NCI-H82 (cell line): ENCODE measurements at regions not wholly inside any gene's neighbourhood (a gene's known extent, or its start where the extent isn't known, plus 50 kb on each side); places are given as distances from the start of the nearest gene placed in this dataset.
A peak's percentile ranks its signal among the peaks of the same experiment; 100 is the strongest.
"Not testable (repeated sequence)": the region's sequence is repeated elsewhere in the genome, so short reads cannot be mapped to it uniquely, and the experiment has no call there.

Experiments used
- DNase-seq: peaks from one replicate; lab custom pipeline; 2025; lab: John Stamatoyannopoulos, UW

DNA sequence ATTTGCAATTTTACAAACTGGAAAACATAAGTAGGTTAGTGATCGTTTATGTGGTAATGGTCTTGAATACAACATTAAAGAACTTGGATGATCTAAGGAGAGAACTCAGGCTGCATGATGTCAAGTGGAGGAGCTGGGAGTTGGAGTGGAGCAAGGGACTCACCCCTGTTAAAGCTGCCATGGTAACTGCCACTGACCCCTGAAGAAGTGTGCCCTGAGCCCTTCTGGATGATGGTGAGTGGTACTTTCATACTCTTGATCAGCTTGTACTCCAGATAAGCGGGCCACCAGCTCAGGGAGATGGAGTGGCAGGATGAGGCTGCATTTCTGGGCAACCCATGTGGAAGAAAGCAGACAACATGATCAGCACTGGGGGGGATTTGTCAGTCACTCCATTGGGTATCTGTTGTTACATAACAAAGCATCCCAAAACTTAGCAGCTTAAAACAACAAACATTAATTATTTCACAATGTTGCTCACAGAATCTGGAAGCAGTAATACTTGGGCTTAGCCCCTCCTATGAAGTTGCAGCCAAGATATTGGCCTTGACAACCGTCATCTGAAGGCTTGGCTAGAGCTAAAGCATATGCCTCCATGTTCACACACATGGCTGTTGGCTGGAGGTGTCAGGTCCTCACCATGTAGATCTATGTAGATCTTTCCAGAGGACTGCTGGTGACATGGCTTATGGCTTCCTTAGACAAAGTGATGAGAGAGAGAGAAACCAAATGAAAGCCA is 213.8 kb downstream of the DUSP10 start:
- no peak for DNase-seq

DNA sequence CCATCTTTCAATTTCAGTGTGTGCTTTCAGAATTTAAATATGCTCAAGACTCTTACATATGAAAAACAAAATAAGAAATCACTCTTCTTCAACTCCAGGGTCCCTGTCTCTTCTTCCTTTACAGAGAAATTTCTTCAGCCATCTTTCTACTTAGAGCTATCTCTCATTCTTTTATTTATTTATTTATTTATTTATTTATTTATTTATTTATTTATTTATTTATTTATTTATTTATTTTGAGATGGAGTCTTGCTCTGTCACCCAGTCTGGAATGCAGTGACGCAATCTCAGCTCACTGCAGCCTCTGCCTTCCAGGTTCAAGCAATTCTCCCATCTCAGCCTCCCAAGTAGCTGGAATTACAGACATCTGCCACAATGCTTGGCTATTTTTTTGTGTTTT is 211.7 kb downstream of the DUSP10 start:
- not testable (repeated sequence) for DNase-seq

DNA sequence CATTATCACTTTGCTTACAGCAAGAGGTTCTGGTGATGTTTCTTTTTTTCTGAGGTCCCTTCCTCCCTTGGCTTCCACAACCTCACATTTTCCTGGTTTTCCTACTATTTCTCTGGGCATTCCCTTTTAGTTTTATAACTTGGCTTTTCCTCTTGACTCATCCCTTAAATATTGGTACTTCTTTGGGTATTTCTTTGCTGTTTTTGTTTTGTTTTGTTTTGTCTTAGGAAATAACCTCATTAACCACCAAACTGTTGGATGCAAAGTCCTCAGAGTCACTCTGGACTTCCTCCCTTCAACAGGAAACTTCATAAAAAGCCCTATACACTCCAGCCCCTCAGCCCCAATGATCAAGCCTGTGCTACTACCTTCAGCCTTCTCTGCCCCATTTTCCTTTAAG is 211.1 kb downstream of the DUSP10 start:
- no peak for DNase-seq

DNA sequence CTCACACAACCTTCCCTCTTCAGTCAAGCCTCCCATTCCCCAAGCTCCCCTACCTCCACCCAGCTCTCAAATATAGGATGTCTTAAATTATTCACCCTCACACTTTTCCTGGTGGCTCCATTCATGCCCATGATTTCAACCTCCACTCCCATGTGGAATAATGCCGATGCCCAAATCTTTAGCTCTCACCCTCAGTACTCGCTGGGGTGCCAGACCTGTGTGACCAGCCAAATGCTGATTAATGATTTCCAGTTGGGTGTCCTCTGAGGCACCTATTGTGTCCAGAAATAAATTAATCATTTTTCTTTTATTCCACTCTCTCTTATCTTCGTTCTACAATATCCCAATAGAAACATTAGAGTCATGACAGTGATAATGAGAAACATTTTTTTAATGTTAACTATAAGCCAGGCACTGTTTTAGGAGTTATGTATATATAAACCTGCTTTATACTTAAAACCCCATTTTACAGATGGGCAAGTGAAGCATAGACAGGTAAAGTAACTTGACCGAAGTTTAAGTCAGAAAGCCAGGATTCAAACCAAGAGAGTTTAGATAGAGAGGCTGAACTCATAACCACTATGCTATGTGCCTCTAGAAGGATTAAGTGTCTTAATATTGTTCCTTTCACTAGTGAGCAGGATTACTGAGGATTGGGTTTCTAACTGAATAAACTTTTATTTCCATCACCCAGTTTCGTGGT is 209.7 kb downstream of the DUSP10 start:
- DNase-seq = peak; percentile 38

DNA sequence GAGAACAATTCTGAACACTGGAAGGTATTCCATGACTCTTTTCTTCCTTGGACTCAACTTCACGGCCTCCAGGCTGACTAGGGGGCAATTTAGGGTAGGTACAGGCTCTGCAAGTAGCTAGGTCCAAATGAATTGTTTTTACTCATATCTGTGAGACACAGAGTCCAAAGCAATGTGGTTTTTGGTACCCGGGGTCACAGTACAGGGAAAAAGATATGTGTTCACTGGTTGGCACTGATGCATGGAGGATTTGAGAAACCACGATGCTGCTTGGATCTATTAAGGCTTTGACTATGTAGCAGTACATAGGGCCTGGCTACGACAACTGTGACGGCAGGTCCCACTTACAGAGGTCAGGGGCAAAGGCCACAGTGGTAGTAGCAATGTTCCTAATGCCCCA is 200.6 kb downstream of the DUSP10 start:
- no peak for DNase-seq

DNA sequence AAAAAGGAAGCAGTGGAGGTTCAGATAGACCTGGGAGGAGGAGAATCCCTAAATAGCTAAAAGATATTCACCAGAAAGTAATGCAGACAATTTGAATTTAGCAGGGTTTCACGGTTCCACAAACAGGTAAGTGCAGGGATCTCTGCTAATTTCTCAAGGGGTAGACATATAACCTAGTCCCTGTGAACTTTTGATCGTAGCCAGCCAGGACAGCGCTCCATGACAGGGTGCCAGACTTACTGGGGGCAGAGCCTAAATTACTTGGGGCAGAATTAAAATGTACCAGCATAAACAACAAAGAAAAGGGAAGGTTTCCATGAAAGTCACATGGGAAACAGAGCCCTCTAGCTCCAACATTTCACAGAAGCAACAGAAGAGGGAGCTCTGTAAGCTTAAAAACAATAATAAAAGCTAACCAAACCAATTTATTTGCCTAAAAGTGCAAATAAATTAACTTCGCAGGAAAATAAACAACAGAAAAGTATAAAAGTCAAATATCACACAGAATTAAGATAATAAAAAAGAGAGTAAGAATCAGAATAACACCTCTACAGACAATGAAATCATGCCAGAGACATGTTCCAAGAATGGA is 198.3 kb downstream of the DUSP10 start:
- DNase-seq = peak; percentile 30

DNA sequence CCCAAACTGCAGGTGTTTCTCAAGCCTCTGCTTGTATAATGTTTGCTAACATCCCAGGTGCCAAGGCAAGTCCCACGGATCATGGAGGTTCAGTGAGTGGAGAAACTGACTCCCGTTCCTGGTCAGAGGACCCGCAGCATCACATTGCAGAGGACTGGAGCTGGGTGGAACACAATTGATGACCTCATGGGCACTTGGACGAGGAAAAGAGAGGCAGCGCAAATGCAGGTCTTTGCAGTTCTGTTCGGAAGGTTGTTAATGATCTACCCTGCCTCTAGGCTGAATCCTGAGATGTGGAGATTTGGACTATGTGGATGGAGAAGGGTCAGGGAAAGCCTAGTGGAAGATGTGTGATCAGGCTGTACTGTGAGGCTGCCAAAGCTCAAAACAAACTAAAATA is 192.9 kb downstream of the DUSP10 start:
- no peak for DNase-seq

DNA sequence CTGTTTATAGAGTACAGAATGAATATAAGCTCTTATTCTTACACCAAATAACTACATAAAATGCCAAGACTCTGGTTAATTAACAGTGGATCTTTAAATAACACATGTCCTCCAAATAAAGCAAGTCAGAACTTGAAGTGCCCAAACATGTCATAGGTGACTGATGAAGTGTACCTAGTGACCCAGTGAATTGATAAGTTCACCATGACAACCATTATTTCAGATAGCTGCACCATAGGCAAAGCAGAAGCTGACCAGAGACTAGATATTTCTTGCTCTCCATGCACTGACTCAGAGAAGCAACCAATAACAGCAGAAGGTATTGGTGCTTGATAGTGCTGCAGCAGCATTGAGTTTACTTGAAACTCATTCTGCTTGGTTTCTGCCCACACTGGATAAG is 192.1 kb downstream of the DUSP10 start:
- DNase-seq = no peak

DNA sequence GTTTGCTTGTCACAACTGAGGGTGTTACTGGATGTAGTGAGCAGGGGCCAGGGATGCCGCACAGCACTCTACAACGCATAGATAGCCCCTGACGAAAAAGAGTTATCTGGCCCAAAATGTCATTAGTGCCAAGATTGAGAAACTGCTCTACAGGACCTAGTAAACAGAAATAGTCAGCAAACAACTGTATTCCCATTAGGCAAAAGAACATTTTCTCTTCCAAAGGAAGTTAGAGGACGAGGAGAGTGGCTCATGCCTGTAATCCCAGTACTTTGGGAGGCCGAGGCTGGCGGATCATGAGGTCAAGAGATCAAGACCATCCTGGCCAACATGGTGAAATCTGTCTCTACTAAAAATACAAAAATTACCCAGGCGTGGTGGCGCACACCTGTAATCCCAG is 189.1 kb downstream of the DUSP10 start:
- DNase-seq = not testable (repeated sequence)

DNA sequence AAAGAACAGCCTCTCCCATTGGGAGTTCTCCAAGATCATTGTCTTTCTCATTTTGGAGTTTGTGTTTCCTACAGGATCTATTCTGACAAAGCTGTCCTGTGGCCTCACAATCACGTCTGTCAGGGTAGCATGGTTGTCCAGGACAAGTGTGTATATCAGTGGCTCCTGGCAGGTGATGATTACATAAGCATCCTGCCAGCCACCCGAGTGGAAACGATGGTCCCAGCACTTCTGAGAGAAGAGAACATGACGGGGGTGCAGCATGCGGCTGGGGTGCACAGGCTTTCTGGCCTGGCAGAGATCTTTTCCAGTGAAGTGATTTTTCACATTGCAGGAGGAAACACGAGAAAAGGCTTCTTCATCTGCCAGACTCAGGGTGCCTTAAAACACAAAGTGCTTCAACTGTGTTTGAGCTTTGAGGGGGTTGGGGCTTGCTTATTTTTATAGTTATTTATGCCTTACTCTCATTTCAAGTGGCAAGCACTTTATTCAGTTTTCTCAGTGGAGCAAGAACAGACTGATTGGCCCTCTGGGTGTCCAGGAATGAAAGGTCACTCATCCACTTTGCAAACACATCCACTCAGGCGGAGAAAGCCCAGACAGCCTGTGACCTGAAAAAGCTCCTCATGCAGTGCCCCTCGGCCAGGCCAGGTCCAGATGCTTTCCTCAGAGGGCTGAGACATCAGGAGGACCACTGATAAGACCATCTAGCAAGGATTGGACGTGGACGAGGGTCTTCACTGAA is 186.0 kb downstream of the DUSP10 start:
- DNase-seq = no peak

DNA sequence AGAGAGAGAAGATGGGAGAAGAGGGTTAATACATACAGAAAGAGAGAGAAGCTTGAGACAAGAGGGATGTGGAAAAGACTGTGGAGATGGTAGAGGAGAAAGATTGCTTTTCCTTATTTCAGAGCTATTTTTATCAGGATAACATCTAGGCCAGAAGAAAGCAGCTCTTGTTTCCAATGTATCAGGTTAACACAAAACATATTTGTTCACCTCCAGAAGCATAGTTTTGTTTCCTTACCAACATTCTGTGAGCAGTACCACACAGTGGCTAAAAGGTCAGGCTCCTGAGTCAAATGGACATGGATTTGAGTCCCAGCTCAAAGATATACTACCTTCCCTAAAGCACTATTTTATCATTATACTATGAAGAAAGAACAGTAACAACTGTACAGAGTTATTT is 185.5 kb downstream of the DUSP10 start:
- no peak for DNase-seq

DNA sequence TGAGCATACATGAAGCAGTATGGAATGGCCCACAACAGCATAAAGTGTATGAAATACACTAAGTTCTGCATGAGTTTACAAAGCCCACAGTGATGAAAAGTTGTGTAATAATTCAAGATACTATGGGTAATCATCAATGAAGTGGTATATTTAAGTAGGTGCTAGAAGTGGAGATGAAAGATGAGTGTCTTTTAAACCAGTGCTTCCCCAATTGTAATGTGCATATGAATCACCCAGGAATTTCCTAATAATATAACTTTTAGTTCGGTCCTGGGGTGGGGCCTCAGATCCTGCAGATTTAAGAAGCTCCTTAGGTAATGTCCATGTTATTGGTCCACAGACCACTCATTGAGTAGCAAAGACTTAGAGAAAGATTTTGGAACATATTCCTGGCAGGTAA is 184.9 kb downstream of the DUSP10 start:
- no peak for DNase-seq

DNA sequence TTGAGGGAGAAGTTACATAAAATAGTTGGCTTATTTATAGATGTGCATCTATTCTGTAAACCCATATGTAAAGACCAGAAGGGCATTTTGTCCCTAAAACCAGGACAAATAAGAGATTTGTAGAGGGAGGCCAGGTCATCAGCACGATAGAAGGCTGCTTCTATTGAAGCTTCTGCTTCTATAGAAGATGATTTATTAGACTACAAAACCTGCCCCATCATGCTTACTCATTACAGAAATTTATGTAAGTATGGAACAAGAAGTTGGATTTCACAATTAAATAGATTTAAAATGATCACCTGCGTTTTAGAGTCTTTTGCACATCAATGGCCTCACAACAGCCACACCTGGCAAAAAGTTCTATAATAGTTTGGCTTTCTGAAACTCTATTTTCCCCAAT is 183.5 kb downstream of the DUSP10 start:
- DNase-seq = no peak

DNA sequence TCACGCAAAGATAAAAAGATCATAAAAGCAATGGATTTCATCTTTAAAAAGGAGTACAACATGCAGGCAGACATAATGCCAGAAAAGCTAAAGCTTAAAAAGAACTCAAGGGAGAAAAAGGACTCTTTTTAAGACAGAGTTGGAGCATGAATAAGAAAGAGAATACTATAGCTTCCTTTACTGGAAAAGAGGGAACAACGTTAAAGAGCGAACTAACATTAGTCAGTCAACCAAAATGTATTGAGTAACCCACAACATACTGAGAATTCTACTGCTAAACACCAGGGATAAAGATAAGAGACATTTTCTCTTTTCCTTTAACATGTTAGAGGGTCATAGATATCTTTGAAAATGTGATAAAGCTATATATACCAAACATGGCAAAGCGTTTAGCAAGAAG is 182.0 kb downstream of the DUSP10 start:
- DNase-seq = no peak

DNA sequence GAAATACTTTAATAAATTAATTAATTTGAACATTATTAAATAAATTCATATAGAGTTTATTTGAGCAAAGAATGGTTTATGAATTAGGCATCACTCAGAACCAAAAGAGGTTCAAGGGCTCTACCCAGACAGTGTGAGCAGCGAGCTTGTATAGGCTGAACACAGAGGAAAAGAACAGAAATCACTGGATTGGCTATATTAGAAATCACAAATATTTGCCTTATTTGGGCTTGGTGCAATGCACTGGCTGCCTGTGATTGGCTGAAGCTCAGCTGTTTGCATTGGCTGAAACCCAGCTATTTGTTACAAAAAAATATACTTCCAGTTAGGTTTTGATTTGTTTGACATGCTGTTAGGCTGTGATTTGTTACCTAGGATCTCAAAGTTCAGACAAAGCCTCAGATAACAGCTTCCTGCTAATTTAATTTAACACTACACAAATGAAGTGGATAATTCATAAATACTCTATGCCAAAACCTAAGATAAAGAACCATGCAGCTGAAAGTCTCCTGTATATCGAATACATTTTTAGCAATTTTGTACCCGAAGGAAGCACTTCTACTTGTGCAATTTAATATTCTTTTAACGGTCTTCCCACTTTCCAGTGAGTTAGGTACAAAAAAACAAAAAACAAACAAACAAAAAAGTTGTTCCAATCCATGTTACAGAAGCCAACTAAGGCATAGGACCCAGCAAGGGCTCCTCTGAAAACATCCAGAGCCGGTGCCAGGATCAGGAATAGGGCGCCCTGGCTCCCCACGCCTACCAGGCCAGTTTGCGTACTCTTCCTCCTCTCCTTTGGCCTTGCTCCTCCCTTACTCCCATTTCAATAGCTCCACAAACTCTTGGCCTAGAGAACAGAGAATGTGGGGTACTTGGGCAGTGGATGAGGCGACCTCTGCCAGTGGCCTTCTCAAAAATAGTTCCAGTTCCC is 179.1 kb downstream of the DUSP10 start:
- DNase-seq = no peak

DNA sequence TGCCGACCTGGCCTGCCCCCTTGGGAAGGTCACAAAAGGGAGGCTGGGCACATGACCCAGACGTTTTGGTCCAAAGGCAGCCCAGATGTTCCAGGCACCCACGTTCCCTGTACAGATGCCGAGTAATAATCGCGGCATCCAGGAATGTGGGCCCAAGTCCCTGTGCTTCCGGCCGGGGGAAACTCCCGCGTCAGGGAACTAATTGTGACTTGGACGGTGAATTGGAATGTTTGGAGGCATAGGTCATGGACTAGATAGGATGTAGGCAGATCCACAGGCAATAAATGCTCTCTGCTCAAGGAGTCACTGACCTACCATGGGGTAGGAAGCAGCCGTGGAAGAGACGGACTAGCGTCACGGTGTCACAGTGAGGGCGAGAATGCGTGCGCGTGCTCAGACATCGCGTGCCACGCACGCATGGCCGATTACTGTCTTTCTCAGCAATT is 178.4 kb downstream of the DUSP10 start:
- no peak for DNase-seq

DNA sequence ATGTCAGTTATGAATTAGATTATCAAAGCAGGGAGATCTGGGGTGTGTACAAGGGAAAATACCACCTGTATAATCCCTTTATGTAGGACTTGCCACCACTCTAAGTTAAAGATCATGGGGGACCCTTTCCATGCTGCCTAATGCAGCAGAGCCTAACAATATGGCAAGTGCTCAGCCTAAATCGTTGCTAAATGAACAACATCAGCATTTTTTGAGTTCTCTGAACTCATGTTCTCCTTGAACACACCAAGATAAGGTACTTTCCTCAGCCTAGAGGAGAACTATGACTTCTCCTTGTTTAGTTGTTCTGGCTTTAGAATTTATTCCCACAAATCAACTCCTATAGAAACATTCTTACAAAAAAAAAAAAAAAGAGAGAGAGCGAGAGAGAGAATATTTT is 177.0 kb downstream of the DUSP10 start:
- DNase-seq = peak; percentile 42

DNA sequence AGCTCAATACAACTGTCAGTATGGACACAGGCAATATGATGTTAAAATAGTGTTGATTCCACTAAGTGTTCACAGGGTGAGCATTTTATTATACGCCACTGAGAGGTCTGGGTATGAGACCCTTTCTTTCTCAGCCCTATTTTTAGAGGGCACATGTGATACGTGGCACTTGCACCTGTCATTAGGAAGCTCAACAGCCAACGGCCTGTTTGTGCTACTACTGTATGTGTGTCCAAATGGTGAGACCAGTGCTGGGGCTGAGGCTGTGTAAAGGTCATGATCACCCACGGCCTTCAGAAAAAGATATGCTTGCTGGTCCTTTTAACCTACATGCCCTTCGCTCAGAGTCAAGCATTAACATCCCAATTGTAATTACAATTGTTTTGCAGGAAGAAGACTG is 176.2 kb downstream of the DUSP10 start:
- DNase-seq = peak; percentile 22

DNA sequence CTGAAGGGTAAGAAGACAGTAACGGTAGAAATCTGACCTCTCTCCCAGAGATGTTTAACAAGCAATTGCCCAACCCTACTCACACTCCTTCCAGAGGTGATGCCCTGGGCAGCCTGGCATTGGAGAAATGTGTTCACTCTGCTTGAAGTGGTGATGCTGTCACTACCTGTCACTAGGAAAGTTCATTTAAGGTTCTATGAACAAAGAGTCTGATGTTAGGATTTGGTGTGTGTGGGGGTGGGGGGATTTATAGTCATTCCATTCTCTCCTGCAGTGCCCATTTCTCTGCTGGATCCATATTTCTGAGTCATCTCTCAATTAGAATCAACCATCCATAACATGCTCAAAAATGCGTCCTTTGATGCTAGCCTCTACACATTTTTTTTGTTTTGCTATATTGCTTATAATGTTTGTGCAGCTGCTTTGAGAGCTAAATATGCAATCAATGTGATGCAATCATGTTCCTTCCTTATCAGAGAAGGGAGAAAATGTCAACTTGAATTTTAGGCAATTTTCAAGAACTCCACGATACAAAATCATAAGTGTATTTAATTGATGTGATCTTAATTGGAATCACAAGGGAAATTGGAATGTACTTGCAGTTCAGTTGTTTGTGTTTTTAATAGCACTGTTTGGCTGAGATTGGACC is 173.9 kb downstream of the DUSP10 start:
- DNase-seq = no peak

DNA sequence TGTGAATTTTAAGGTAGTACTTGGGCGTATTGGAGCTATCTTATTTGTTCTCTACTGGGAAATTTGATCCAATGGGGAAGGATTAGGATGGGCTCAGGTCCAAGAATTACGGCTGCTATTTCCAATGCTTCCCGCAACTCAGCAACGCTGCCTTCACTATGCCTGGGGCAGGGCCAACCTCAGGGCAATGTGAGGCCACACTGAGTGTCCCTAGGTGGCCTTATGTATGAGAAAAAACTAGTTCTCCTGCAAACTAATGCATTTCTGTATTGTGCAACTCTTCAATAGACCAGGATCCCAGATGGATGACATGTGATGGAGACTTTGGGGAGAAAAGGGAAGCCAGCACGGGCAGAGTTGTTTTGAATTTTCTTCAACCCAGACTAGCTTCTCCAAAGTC is 168.1 kb downstream of the DUSP10 start:
- DNase-seq = peak; percentile 31

DNA sequence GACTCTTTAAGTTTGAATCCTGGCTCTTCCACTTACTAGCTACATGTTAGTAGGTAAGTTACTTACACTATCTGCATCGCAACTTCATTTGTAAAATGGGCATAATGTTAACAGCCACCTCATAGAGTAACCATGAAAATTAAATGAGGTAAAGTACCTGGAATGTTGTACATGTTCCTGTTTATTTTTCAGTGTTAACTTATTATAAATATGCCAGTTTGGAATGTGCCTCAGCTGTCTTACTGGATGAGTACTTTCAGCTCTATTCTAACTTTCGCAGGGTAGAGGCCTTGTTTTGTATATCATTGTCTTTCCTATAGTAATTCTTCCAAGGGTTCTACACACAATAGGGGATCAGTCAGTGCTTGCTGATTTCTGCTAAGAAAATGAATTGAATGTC is 167.4 kb downstream of the DUSP10 start:
- no peak for DNase-seq
